ENCODE measurements at regions not wholly inside any gene's neighbourhood (a gene's known extent, or its start where the extent isn't known, plus 50 kb on each side); places are given as distances from the start of the nearest gene placed in this dataset.

DNA sequence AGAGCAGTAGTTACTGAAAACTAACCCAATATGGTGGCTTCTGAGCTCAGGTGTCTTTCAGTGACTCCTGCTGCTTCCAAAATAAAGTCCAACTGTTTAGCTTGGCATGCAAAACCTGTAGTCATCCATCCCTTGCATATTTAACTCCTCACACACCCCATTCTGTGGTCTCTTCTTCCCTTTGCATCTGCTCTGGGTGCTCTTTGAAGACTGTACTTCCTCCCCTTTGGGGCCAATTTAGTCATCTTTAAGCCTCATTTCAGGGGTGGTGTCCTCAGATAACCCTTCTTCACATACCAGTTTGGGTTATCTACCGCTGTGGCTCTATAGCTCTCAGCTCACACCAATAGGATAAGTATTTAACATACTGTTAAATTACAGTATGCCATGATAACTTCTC lies 209.9 kb upstream of the DMRT1 start:
- no CpG with 5 or more reads among the region's 1 CpG for WGBS, 2 experiments (ENCODE audit: extremely low coverage in 2 of 2, insufficient read length in 1 of 2)
- Histone ChIP-seq H4K8ac (ENCODE audit: low read depth in 2 of 2, low read length in 2 of 2) (0 out of 4 replicates have a peak overlapping the region, but pooled peaks of 1 of the 2 experiments have one; percentile 20), H3K9ac (ENCODE audit: low read depth, low read length) (no peak overlapping the region), H2BK15ac (ENCODE audit: low read depth, low read length) (no peak overlapping the region), H3K9me1 (ENCODE audit: insufficient read depth, low read length) (0 out of 2 replicates have a peak, but pooled peaks cover 2% of the 10 kb centered on the region), H3K56ac (ENCODE audit: extremely low read depth, insufficient read depth, low read length) (no peak overlapping the region), H3K4ac (ENCODE audit: low read depth, low read length) (peak overlapping the region; percentile 61), H3K9me3 (ENCODE audit: control insufficient read depth, insufficient read depth, low read length) (peaks cover 2% of the 10 kb centered on the region), H3K79me1 (ENCODE audit: low read depth in 1 of 2, low read length in 2 of 2) (no peaks in the 10 kb centered on the region), H4K5ac (ENCODE audit: low read depth, low read length) (no peak overlapping the region), H3K4me3 (ENCODE audit: insufficient read depth, low read depth, low read length) (no peak overlapping the region), H2AK5ac (ENCODE audit: low read depth, low read length) (peak overlapping the region; percentile 56; the same call in 1 of the 2 replicates), H3K23ac (ENCODE audit: low read depth, low read length) (no peak overlapping the region), H3K18ac (ENCODE audit: low read depth, low read length) (no peak overlapping the region), H2BK5ac (ENCODE audit: low read depth, low read length, poor library complexity, severe bottlenecking) (no peak overlapping the region), H3K27me3 (ENCODE audit: control insufficient read depth, insufficient read depth, low read length) (no peaks in the 10 kb centered on the region), H3K4me2 (ENCODE audit: low read depth, low read length) (no peak overlapping the region), H3K14ac (replicated peaks; ENCODE audit: low read depth, low read length) (0 out of 2 replicates have a peak overlapping the region, but pooled peaks have one; percentile 28), H2BK120ac (ENCODE audit: low read depth, low read length) (peak overlapping the region; percentile 33; the same call in 1 of the 2 replicates), H3K36me3 (ENCODE audit: control insufficient read depth, insufficient read depth, low read length) (no peaks in the 10 kb centered on the region), H2BK20ac (ENCODE audit: low read depth, low read length) (no peak overlapping the region), H2AFZ (replicated peaks; ENCODE audit: low read length, poor library complexity) (no peak overlapping the region), H3K4me1 (ENCODE audit: control insufficient read depth, insufficient read depth, low read length) (peaks cover 13% of the 10 kb centered on the region), H2AK9ac (replicated peaks; ENCODE audit: low read depth, low read length, poor library complexity) (no peak overlapping the region), H4K91ac (ENCODE audit: insufficient read depth, low read depth, low read length) (no peak overlapping the region), H3K27ac (ENCODE audit: insufficient read depth, low read length) (no peak overlapping the region), H4K20me1 (ENCODE audit: insufficient read depth, low read length) (no peaks in the 10 kb centered on the region)
- ATAC-seq (ENCODE audit: low read depth), result no peak
- in situ Hi-C loops (cut with MboI; ENCODE audit: low sequenced_read_pairs) (no loop called here), intact Hi-C loops (cut with micrococcal nuclease) (no loop called here), dilution Hi-C loops (cut with HindIII; ENCODE audit: low sequenced_read_pairs, unreplicated experiment) (no loop called here)
- BruUV-seq (replicated peaks), result no TSS peak
- POLR2A ChIA-PET (ENCODE audit: unreplicated experiment), result no interaction called here
- DNase-seq, result peak; percentile 44
- CTCF ChIA-PET, result no interaction called here
- TF ChIP-seq MAFK (IDR thresholded peaks at IDR 0.05; ENCODE audit: low read depth, low read length), result no peak
- no peak for TF ChIP-seq BHLHE40 (IDR thresholded peaks at IDR 0.05; ENCODE audit: low read depth, low read length)
- TF ChIP-seq CEBPB (IDR thresholded peaks at IDR 0.05; ENCODE audit: low read depth, low read length), result no peak
- no peak for TF ChIP-seq RFX5 (IDR thresholded peaks at IDR 0.05; ENCODE audit: low read depth, low read length)
- TF ChIP-seq MAZ (IDR thresholded peaks at IDR 0.05; ENCODE audit: borderline replicate concordance, low read depth, low read length), result no peak
- TF ChIP-seq RAD21 (IDR thresholded peaks at IDR 0.05; ENCODE audit: low read length), result no peak
- TF ChIP-seq, protein P1, sequence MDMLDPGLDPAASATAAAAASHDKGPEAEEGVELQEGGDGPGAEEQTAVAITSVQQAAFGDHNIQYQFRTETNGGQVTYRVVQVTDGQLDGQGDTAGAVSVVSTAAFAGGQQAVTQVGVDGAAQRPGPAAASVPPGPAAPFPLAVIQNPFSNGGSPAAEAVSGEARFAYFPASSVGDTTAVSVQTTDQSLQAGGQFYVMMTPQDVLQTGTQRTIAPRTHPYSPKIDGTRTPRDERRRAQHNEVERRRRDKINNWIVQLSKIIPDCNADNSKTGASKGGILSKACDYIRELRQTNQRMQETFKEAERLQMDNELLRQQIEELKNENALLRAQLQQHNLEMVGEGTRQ (IDR thresholded peaks at IDR 0.05; ENCODE audit: low read depth, low read length), result no peak
- no peak for TF ChIP-seq FOS (IDR thresholded peaks at IDR 0.05; ENCODE audit: low read depth, low read length)
- TF ChIP-seq RCOR1 (IDR thresholded peaks at IDR 0.05; ENCODE audit: insufficient replicate concordance, low read length), result no peak
- TF ChIP-seq NFE2L2 (IDR thresholded peaks at IDR 0.05; ENCODE audit: low read depth, low read length), result no peak
- no peak for TF ChIP-seq MXI1 (IDR thresholded peaks at IDR 0.05; ENCODE audit: borderline replicate concordance, low read depth, low read length)
- no peak for TF ChIP-seq POLR2A (IDR thresholded peaks at IDR 0.05; ENCODE audit: low read depth, low read length)
- no peak for TF ChIP-seq SMC3 (IDR thresholded peaks at IDR 0.05; ENCODE audit: low read depth, low read length)
- TF ChIP-seq, protein P2, sequence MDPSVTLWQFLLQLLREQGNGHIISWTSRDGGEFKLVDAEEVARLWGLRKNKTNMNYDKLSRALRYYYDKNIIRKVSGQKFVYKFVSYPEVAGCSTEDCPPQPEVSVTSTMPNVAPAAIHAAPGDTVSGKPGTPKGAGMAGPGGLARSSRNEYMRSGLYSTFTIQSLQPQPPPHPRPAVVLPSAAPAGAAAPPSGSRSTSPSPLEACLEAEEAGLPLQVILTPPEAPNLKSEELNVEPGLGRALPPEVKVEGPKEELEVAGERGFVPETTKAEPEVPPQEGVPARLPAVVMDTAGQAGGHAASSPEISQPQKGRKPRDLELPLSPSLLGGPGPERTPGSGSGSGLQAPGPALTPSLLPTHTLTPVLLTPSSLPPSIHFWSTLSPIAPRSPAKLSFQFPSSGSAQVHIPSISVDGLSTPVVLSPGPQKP (IDR thresholded peaks at IDR 0.05; ENCODE audit: borderline replicate concordance, low read depth, low read length), result no peak
- TF ChIP-seq, protein P3, sequence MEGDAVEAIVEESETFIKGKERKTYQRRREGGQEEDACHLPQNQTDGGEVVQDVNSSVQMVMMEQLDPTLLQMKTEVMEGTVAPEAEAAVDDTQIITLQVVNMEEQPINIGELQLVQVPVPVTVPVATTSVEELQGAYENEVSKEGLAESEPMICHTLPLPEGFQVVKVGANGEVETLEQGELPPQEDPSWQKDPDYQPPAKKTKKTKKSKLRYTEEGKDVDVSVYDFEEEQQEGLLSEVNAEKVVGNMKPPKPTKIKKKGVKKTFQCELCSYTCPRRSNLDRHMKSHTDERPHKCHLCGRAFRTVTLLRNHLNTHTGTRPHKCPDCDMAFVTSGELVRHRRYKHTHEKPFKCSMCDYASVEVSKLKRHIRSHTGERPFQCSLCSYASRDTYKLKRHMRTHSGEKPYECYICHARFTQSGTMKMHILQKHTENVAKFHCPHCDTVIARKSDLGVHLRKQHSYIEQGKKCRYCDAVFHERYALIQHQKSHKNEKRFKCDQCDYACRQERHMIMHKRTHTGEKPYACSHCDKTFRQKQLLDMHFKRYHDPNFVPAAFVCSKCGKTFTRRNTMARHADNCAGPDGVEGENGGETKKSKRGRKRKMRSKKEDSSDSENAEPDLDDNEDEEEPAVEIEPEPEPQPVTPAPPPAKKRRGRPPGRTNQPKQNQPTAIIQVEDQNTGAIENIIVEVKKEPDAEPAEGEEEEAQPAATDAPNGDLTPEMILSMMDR (conservative IDR thresholded peaks at IDR 0.05; ENCODE audit: low read depth, low read length), result no peak

Data from IMR-90 (cell line).